ENCODE measurements at regions not wholly inside any gene's neighbourhood (a gene's known extent, or its start where the extent isn't known, plus 50 kb on each side); places are given as distances from the start of the nearest gene placed in this dataset.
"Not testable (repeated sequence)": the region's sequence is repeated elsewhere in the genome, so short reads cannot be mapped to it uniquely, and the experiment has no call there.

GRCh38 chr17:34755371-34755770, 176.0 kb downstream of the TMEM132E start:
- TF ChIP-seq CTCF (IDR thresholded peaks at IDR 0.05; ENCODE audit: borderline replicate concordance, insufficient read depth, low read depth, low read length) = no peak
- H3K4me3 ChIP-seq (ENCODE audit: low read depth, low read length) = no peak overlapping the region

GRCh38 chr17:34750004-34750403, 170.6 kb downstream of the TMEM132E start:
- H3K4me3 ChIP-seq (ENCODE audit: low read depth, low read length) = no peak overlapping the region
- no peak for TF ChIP-seq CTCF (IDR thresholded peaks at IDR 0.05; ENCODE audit: borderline replicate concordance, insufficient read depth, low read depth, low read length)

- H3K4me3 ChIP-seq (ENCODE audit: low read depth, low read length) = no peak overlapping the region
- no peak for TF ChIP-seq CTCF (IDR thresholded peaks at IDR 0.05; ENCODE audit: borderline replicate concordance, insufficient read depth, low read depth, low read length)
Measured at GRCh38 chr17:34741967-34742366, 162.6 kb downstream of the TMEM132E start.

- TF ChIP-seq CTCF (IDR thresholded peaks at IDR 0.05; ENCODE audit: borderline replicate concordance, insufficient read depth, low read depth, low read length) = no peak
- H3K4me3 ChIP-seq (ENCODE audit: low read depth, low read length) = no peak overlapping the region
Measured at GRCh38 chr17:34740565-34741520, 161.5 kb downstream of the TMEM132E start.

DNA sequence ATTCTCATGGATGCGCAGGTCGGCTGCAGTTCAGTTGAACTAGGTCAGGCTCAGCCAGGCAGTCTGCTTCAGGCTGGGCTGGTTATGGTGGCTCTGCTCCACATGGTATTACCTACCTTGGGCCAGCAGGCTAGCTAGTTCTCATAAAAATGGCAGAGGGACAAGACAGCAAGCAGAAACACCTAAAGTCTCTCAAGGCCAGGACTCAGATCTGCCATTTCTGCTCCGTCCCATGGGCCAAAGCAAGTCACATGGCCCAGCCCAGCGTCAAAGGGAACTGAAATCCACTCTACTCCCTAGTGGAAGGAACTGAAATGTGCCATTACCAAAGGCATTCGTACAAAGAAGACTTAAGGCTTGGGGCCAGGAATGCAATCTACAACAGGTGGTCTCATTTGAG, 160.0 kb downstream of the TMEM132E start:
- H3K4me3 ChIP-seq (ENCODE audit: low read depth, low read length) = no peak overlapping the region
- TF ChIP-seq CTCF (IDR thresholded peaks at IDR 0.05; ENCODE audit: borderline replicate concordance, insufficient read depth, low read depth, low read length) = no peak

DNA sequence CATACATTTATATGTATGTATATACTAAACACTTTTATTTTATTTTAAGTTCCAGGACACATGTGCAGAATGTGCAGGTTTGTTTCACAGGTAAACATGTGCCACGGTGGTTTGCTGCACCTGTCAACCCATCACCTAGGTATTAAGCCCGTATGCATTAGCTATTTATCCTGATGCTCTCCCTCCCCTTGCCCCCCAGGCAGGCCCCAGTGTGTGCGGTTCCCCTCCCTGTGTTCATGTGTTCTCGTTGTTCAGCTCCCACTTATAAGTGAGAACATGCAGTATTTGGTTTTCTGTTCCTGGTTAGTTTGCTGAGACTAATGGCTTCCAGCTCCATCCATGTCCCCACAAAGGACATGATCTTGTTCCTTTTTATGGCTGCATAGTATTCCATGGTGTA, 158.3 kb downstream of the TMEM132E start:
- not testable (repeated sequence) for H3K4me3 ChIP-seq (ENCODE audit: low read depth, low read length)

- TF ChIP-seq CTCF (IDR thresholded peaks at IDR 0.05; ENCODE audit: borderline replicate concordance, insufficient read depth, low read depth, low read length) = no peak
- no peak overlapping the region for H3K4me3 ChIP-seq (ENCODE audit: low read depth, low read length)
Measured at GRCh38 chr17:34736611-34737010, 157.2 kb downstream of the TMEM132E start.

Measured in GM12875 (cell line).